Stimulated activated CD4-positive, alpha-beta T cell treated with anti-CD3 and anti-CD28 coated beads, Interleukin-12 subunit alpha, Interleukin-12 subunit beta, amount 100 ng/mL, for 24 hours (primary cell): ENCODE measurements at regions not wholly inside any gene's neighbourhood (a gene's known extent, or its start where the extent isn't known, plus 50 kb on each side); places are given as distances from the start of the nearest gene placed in this dataset.
A peak's percentile ranks its signal among the peaks of the same experiment; 100 is the strongest.
"Not testable (repeated sequence)": the region's sequence is repeated elsewhere in the genome, so short reads cannot be mapped to it uniquely, and the experiment has no call there.

Source experiments
- DNase-seq, 2 experiments: peaks; one replicate each; pipeline ENCODE4 v3.0.0-alpha.2; 2020; ENCODE audit warnings: low read depth in 2 of 2

DNA sequence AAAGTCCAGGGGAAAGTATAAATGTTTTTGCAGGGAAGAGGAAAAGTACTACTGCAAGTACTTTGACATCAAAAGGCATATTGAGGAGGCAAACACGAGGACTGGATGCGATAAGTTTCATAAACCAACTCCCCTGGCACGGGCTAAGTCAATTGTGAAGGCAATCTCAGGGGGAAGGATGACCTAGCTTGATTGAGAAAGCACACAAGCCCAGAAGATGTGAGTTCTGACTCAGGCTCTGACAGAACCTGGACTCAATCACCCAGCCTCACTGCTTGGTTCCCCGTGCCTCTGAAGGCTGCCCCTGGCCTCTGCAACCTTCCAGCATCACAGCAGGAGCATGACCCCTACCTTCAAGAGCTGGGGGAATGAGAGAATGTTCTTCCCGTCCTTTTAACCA, 93.2 kb upstream of the ZNF438 start:
- DNase-seq = no peak

DNA sequence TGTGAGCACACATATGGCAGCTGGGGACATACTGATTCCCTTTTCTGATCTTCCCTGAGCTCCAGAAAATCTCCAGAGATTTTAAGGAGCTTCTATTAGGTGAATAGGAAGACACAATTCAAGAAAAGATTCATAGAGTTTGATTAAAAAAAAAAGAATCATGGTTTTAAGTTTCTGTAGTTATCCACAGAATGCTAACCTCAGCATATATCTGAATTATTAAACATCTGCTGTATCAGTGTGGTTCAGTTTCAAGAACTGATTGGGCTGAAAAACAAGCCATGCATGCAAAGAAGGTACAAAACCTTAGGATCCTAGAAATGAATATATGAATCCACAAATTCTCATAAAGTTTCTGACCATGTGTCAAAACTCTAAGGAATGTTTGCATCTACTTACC, 94.1 kb upstream of the ZNF438 start:
- no peak for DNase-seq

DNA sequence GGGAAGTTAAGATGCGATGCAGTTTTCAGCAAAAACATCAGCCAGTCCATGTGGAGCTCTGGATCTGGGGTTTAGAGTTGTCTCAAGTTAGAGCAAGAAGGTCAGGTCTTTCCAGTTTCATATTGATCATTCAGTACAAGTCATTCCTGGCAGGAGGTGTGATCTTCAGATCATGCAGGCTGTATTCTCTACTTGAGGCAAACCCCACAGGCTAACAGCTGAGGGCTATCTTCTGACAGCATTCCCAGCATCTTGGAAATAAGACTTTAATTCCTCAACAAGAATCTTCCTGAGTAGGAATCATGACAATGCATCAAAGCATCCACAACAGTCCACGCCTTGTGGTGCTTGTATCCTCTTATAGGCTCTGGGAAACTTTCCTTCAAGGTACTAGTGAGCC, 94.9 kb upstream of the ZNF438 start:
- DNase-seq = no peak

DNA sequence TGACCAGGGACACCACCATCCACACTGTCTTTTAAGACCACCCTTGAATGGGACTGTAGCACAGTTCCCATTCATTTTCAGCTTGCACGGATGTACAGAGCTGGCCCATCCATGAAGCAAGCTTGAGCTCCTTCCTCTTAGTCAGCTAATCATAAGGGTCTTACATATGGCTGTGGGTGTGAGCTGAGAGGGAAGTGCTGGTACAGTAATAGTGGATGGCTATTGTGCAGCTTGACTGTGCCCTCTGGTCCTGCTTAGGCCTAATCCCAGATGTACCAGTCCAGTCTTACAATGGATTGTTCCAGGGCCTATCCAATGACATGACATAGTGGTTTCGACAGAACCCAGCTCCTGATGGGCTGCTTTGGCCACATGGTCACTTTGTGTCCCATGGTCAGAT, 96.9 kb upstream of the ZNF438 start:
- DNase-seq = no peak

DNA sequence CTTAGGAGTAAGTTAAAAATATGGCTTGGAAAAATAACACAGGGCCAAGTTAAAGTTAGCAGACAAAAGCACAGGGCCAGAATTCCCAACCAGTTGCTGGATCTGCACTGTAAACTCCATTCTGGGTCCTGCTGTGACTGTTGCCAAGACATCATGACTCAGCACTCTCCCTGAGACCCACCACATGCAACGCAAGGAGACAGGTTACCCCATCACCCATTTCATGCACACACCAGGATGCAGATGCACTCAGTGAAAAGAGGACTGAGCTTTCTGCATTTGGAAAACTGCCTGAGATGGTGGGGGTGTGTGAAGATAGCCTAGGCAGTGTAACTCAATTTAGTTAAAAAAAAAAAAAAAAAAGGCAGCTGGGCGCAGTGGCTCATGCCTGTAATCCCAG, 97.6 kb upstream of the ZNF438 start:
- no peak for DNase-seq

DNA sequence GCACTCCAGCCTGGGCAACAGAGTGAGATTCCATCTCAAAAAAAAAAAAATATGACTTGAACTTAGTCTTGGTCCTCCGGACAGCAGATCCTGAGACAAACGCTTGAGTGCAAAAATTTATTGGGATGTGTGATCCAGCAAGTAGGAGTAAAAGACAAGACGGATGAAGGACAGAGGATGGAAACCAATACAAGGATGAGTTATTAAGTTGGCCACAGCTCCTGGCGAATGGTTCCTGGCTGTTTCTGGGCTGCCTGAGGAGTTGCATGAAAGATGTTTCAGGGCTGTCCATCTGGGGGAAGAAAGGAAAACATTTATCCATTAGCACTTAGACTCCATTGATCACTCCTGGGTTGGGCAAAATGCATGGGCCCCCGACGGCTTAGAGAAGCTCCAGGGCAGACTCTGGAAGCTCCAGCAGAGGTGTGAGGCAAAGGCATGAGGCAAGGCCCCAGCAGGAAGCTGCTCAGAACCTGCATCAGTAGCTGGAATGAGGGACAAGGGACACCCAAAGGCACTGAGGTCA, 98.3 kb upstream of the ZNF438 start:
- DNase-seq = no peak

DNA sequence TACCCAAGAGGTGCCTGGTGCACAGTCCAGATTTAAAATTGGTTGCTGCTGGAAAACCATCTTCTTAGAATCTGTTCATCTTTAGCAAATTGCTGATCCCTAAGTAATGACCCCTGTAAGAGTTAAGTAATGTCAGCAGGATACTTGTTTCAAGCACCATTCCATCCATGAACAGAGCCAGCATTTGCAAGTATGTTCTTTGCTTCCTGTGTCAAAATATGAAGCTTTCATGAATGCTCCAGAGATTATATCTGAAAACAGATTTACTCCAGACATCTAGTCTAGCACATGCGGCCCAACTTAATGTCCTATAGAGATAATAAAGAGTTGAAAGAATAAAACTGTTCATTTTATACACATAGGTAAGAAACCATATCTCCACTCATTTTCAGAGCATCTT, 98.7 kb upstream of the ZNF438 start:
- DNase-seq = no peak

DNA sequence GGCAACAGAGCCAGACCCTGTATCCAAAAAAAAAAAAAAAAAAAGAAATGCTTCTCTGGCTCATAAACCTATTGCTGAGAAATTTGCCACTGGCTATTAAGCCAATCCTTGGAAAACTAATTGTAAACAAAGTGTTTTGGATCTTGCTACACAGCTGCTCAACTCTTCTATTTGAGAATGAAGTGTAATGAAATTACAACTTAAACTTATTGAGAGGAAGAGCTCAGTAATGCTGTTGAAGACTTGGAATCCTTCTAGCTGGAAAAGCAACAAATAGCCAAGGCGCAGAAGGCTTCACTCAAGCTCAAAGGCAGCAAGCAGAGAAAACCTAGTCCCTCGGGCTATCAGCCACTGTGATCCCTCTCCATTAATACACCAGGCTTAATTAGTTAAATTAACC, 99.6 kb upstream of the ZNF438 start:
- DNase-seq = no peak

DNA sequence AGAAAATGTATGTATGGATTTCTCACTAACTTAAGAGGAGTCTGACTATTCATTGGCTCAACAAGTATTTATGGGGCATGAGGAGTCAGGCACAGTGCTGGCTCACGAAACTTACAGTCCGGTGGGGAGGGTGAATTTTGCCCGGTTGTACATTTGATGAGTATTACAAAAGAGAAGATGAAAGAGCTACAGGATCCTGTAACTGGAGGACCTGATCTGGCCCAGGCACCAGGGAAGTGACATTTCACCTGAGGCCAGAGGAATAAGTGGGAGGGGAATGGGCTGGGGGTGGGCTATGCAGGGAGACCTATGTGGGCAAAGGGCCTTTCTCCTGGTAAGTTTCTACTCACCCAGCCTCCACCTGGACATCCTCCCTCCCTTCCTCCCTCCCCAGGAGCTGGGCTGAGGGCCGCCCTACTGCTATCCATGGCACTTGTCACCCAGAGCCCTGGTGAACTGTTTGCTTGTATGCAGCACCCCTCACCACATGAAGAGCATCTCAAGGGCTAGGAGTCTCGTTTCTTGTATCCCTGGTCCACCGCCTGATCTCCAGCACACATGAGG, 101.1 kb upstream of the ZNF438 start:
- no peak for DNase-seq

DNA sequence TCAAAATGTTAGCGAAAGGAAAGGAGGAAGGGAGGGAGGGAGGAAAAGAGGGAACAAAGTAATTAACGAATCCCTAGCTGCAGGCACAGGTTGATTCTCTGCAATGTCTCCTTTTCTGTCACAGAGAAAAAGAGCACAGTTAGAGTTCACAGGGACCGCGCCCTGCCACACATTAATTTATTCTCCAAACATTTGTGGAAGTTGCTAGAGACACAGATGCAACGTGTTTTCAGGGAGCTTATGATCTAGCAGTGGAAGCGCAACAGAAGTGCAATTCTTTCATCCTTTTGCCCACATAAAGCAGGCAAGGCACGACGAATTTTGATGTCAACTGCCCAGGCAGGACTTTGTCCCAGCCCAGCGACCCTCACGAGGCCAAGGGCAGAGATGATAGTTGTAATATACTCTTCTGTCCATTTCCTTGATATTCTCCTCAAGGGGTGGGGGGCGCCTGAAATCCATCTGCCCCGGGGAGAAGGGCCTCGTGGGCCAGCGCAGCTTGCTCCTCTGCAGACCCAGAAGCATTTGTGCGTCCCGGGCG, 101.7 kb upstream of the ZNF438 start:
- no peak for DNase-seq

DNA sequence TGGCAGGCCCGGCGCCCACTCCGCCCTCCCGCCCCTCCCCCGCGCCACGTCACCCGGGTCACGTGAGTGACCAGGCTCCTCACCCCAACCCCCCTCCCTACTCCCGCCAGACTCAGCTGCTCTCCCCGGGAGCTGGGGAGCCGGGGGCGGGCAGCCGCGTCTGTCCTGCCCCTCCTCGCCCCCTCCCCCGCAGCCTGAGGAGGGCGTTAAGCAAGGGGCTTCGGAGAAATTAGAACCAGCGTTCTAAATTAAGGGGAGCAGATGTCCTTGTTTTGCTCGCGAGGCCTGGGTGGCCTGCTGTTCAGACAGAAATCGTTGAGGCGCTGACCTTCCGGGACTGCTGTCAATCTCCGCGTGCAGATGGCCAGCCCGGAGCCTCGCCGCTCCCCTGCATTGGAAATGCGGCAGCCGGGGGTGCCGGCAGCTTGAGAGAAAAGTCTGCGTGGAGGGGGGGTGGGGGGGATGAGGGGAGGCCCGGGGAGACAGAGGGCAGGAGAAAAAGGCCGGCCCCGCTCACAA, 102.2 kb upstream of the ZNF438 start:
- peak; percentile 44 to 65 for DNase-seq

DNA sequence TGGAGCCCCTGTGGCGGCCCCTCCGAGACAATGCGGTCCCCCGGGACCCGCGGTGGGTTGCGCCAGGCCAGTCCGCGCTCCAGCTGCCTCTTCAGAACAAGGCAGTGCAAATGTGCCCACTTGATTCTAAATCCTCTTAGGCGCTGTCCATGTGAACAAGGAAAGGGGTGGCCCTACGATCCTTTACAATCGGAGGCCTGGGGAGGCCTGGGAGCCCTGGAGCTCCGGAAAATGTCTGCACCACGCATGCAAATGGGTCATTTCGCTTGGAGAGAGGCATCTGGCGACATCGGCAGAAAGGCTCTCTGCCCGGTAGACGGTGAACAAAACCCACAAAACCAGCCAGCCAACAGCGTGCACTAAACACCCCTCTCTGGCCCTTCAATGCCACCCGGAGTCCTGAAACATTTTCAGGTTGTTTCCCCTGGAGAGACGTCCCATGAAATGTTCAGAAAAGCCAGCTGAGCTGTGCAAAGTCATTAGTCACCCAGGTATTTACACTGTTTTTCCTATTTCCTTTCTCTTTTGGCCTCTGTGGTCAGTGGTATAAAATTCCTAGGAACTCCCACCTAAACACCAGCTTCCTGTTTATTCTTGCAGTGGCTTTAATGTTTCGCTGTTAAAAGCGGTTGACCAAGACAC, 102.8 kb upstream of the ZNF438 start:
- peak in 1 of 2 experiments; percentile 6 for DNase-seq

DNA sequence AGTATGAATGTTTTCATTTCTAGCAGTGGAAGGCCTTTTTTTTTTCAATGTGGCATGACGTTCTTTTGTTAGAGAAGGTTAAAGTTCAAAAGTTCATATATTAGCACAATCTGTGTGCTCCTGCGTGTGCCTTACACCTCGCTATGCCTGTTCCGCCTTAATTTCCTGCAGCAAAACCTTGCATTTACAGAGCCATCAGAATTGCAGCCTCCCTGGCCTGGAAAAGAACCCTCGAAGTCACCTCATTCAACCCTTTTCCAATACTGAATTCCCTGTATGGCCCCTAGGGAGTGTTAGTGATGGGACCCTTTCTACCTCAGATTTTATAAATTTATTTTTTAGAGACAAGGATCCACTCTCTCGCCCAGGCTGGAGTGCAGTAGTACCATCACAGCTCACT, 103.5 kb upstream of the ZNF438 start:
- DNase-seq = no peak

DNA sequence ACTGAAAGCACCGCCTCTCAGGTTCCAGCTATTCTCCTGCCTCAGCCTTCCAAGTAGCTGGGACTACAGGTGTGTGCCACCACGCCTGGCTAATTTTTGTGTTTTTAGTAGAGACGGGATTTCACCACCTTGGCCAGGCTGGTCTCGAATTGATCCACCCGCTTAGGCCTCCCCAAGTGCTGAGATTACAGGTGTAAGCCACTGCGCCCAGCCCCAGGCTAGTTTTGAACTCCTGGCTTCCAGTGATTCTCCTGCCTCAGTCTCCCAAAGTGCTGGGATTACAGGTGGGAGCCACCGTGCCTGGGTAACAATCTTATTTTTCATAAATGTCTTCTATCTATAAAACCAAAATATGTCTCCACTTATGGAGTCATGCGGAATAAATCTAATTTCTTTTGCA, 104.1 kb upstream of the ZNF438 start:
- not testable (repeated sequence) for DNase-seq

DNA sequence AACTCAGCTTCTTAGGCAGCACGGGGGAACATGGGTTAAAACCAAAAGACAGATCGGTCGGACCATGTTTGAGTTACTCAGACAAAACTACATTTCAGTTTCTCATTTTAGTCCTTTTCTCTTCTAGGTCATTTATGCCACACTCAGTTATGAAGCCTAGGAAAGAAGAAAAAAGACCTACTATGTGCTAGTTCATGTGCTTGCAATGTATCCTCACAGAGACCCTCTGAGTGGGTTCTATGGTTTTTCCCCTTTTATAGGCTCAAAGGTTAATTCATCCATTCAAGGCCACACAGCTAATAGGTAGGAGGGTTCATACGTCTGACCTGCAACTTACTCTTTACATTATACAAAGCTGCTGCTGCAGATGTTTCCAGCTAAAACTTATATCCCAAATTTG, 104.7 kb upstream of the ZNF438 start:
- no peak for DNase-seq

DNA sequence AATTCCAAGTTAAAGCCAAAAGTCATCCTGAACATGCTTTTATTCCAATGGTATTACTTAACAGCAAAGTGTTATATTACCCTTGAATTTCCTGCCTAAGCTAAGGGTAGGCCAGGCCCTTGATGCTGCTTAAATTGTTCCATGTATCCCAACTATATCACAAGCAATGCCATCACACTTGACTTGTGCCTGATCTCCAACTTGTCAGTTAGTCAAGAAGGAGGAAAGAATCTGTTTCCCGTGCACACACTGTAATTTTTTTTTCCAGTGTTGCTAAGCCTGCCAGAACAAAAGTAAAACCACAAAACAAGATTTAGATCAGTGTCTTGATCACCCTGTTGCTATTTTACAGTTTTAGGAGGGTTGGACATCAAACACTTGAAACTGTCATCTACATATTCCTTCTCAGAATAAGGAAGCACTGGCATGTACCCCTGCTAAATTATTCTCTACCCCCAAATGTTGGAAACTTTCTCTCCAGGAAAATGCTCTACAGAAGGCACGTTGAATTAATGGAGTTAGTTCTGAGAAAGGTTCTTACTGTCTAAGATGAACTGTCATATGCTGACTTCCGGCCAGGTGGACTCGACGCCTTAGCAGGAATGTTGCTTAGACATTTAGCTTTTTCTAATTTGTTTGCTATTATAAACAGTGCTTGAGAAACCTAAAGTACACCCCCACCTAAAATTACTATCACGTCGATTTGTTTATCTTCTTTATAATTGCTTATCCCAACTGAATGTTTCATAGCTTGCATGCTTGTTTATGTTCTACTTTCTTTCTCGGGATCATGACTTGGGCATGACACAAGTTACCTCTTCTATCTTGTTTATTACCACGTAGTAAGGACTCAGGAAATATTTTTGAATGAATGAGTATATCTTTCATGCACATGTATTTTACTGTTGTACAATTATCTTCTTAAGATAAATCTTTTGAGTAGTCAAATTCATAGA, 105.5 kb upstream of the ZNF438 start:
- no peak for DNase-seq

DNA sequence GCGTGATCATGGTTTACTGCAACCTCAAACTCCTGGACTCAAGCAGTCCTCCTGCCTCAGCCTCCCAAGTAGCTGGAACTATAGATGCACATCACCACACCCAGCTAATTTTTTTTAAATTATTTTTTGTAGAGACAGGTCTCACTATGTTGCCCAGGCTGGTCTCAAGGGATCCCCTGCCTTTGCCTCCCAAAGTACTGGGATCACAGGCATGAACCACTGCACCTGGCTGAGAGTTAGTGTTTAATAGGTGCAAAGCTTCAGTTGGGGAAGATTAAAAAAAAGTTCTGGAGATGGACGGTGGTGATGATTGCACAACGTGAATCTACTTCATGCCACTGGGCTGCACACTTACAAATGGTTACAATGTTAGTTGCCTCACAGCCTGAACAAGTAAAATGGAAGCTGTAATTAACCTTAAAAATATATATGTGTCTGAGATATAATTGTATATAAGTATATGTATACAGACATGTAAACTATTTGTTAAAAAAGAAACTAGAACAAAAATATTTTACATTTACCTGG, 106.4 kb upstream of the ZNF438 start:
- no peak for DNase-seq

DNA sequence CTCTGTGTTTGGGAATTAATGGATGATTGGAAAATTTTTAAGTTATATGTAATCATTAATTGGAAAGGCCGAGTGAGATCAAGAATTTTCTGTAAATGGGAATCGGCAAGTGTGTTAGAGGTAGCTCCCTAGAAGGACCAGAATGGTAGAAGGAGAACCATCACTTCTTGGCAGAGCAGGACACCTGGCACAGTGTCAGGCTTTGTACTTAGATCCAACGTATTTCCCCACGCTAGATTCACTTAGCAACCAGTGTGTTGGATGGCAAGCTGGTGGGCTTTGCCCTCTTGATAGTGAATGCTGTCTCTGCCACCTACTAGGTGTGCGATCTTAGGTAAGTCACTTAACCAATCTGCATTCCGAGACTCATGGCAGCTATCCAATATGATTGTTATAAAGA, 107.8 kb upstream of the ZNF438 start:
- DNase-seq = no peak

DNA sequence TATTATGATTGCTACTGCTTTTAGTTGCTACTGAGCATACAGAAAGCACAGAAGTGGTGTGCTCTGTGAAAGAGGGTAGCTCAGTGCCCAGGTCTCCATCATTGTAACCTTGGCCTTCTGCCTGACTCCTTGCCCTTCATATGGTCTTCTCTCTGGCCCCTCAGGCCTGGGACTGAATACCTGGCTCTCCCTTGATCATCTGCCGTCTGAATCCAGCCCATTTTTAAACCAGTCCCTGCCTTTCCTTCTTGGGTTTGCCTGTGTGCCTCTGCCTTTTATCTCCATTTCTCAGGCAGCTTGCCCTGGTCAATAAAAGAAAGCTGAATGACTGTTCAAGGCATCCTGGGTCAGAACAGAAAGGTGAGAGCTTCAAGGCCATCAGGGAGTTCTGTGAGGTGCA, 109.1 kb upstream of the ZNF438 start:
- DNase-seq = no peak

DNA sequence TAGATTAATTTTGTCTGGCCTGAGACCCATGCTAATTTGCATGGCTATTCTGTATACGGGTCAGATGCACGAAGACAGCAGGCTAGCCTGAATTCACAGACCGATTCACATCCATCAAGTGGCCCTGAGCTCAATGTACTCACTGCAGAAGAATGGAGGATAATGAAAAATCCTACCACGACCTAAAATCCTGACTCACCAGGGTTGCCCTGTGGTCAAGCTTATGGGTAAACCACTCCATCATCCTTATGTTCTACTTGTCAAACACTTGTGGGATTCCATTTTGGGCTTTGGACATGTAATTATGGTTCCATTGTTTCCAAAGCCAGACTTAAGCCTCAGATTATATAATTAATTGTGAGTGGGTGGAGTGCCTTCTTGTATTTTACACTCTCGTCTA, 110.4 kb upstream of the ZNF438 start:
- DNase-seq = no peak

DNA sequence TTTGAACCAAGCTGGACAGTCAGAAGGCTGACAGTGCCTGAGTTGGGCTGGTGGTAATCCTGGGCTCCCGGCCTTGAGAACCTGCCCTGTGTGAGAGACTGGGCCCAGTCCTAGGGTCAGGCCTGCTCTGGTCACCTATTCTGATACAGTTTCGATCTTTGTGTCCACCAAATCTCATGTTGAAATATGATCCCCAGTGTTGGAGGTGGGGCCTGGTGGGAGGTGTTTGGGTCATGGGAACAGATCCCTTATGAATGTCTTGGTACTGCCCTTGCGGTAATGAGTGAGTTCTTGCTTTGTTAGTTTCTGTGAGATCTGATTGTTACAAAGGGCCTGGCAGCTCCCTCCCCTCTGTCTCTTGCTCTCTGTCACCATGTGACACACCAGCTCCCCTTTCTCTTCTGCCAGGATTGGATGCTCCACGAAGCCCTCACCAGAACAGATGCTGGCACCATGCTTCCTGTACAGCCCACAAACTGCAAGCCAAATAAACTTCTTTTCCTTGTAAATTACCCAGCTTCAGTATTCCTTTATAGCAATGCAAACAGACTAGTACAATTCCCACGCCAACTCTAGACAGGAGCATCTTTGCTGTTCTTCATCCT, 111.8 kb upstream of the ZNF438 start:
- no peak for DNase-seq

DNA sequence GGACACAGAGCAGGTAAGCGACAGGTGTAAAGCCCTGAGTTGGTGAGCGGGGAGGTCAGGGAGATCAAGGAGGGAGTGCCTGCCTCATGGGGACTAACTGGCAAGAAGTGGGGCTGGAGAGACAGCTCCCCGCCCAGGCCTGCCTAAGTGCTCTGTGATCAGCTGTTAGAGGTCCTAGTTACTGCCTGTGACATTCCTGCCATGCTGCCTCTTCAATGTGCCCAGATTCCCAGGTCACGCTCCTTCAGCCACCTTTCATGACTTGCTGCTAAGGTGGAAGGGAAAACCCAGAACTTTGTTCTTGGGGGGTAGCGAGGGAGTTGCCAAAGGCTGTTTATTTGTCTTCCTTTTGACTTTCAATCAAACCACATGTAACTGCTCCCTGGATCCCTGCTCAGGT, 114.3 kb upstream of the ZNF438 start:
- no peak for DNase-seq
